ACC112 (cell line): ENCODE measurements at regions not wholly inside any gene's neighbourhood (a gene's known extent, or its start where the extent isn't known, plus 50 kb on each side); places are given as distances from the start of the nearest gene placed in this dataset.
"Not testable (repeated sequence)": the region's sequence is repeated elsewhere in the genome, so short reads cannot be mapped to it uniquely, and the experiment has no call there.

ENCODE experiments used
- H2AFZ ChIP-seq: fragments of 200-600 bp; sonication (generic); one replicate; pipeline ENCODE4 v1.6.0; 2017; ENCODE audit warnings: antibody characterized with exemption, low read length; ENCODE audit not compliant: unreplicated experiment
- H3K27ac ChIP-seq: fragments of 200-600 bp; sonication (generic); 2 replicates; pipeline ENCODE4 v1.5.1; 2014; ENCODE audit warnings: low read depth, mild to moderate bottlenecking, antibody characterized with exemption, low read length, moderate library complexity
- H3K27me3 ChIP-seq: fragments of 200-600 bp; sonication (generic); 2 replicates; pipeline ENCODE4 v1.6.1; 2014; ENCODE audit warnings: mild to moderate bottlenecking, antibody characterized with exemption, low read length, moderate library complexity, mixed read lengths; ENCODE audit not compliant: insufficient read depth
- H3K36me3 ChIP-seq: fragments of 200-600 bp; sonication (generic); 2 replicates; pipeline ENCODE4 v1.6.1; 2016; ENCODE audit warnings: mild to moderate bottlenecking, antibody characterized with exemption, low read length, moderate library complexity, mixed read lengths; ENCODE audit not compliant: insufficient read depth
- H3K4me1 ChIP-seq: fragments of 200-600 bp; sonication (generic); one replicate; pipeline ENCODE4 v1.6.1; 2016; ENCODE audit warnings: low read length, mixed read lengths; ENCODE audit not compliant: insufficient read depth, unreplicated experiment, control insufficient read depth
- H3K4me3 ChIP-seq: fragments of 200-600 bp; sonication (generic); 2 replicates; pipeline ENCODE4 v1.5.1; 2014; ENCODE audit warnings: mild to moderate bottlenecking, low read depth, low read length
- H3K79me2 ChIP-seq: fragments of 200-600 bp; sonication (generic); one replicate; pipeline ENCODE4 v1.6.0; 2016; ENCODE audit warnings: low read length; ENCODE audit not compliant: control insufficient read depth, unreplicated experiment, insufficient read depth

DNA sequence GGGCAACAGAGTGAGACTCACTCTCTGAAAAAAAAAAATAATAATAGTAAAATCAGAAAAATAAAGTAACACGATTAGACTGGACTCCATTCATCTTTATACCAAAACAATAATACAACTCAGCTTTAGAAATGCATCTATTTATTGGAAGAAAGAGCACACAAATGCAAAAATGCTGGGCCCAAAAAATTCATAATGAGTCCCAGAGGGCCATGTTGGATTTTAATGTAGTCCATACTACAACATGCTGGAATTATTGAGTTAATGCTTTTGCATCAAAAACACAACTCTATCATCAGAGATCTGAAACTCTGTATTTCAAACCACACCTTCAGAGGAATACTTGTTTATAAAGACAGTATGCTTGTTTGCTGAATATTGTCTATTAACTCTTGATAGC lies 1614.7 kb downstream of the STIM2 start:
- Histone ChIP-seq H3K4me3 (no peak overlapping the region), H3K27me3 (no peaks in the 10 kb centered on the region), H3K27ac (no peak overlapping the region), H3K36me3 (no peaks in the 10 kb centered on the region), H2AFZ (no peak overlapping the region), H3K4me1 (no peaks in the 10 kb centered on the region), H3K79me2 (no peaks in the 10 kb centered on the region)

DNA sequence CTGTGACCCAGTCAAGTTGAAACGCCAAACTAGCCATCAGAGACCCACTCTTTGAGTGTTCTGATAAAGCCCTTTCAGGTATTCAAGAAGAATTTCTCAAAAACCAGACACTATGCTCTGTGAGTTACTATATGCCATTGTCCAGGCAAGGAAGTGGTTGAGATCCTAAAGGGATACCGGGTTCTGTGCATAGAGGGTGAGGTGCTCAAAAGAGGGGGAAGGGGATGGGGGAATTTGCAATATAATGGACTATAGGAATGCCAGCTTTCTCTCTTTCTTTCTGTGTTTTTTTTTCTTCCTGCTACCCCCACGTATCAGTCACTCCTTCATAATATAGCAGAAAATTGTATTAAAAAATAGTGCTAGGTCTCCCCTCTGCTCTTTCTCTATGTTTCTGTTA lies 1619.0 kb downstream of the STIM2 start:
- no peaks in the 10 kb centered on the region for H3K4me1 ChIP-seq
- no peaks in the 10 kb centered on the region for H3K36me3 ChIP-seq
- no peaks in the 10 kb centered on the region for H3K27me3 ChIP-seq
- no peak overlapping the region for H2AFZ ChIP-seq
- no peak overlapping the region for H3K27ac ChIP-seq
- no peak overlapping the region for H3K4me3 ChIP-seq
- no peaks in the 10 kb centered on the region for H3K79me2 ChIP-seq

DNA sequence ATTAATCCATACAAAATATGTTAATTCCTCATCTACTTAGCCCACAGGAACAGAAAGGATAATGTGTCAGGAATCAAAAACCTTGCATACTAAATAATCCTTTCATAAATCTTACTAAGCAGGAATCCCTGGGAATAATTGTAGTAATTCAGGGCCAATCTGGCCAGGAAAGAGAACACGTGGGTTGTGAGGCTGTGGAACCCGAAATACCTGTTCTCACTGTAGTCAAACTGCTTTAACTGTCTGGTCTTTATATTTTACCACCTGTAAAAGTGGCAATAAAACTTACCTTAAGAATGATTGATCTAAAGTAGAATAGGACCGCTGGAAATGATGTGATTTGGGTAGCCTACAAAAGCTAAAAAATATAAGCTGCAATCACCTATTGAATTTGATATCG lies 1620.9 kb downstream of the STIM2 start:
- Histone ChIP-seq H3K4me1 (no peaks in the 10 kb centered on the region), H2AFZ (no peak overlapping the region), H3K27me3 (no peaks in the 10 kb centered on the region), H3K79me2 (no peaks in the 10 kb centered on the region), H3K27ac (no peak overlapping the region), H3K36me3 (no peaks in the 10 kb centered on the region), H3K4me3 (no peak overlapping the region)

DNA sequence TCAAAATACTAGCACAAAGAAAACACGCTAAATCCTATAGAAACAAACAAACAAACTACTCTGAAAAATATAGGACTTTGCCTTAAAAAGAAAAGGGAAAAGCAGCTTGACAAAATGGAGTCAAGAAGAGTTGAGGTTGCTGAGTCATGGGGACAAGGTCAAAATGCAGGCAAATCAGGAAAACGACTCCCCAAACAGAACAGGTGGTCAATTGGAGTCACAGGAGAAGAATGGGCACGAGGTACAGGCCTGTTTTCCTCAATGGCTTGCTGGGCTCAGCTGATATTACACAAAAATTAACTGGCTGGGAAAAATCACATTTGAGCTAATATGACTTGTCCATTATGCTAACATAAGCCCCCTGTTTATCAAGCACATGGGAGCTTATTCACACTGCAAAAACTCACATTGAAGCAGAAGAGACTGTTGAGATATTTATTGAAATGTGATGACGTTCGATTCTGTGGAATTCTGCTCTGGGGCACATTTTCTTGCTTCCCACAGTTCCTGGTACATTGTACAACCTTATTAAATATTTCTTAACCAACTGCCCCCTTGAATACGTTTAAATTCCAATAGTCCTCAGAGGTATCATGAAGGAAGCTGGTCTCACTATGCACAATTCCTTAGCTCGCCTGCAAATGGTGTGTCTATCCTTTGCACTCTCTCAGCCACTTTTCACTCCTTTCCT lies 1622.1 kb downstream of the STIM2 start:
- Histone ChIP-seq H3K36me3 (no peaks in the 10 kb centered on the region), H3K4me1 (no peaks in the 10 kb centered on the region), H3K79me2 (no peaks in the 10 kb centered on the region), H3K27me3 (no peaks in the 10 kb centered on the region), H3K4me3 (no peak overlapping the region), H3K27ac (no peak overlapping the region), H2AFZ (no peak overlapping the region)

DNA sequence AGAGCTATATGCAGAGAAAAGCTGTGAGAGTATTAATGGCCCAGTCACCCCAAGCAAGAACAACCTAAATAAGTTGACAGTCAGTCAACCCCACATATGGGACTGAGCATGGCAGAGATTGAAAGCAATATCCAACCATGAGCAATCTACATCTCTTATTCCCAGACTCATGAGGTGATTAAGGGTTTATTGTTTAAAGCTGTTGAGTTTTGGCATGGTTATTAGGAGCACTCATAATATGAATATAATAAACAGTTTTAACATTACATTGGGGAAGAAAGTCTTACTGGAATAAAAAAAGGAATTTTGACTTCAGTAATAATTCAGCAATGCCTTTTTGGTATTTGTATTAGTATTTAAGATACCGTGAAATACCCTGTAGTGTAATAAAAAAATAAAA lies 1627.4 kb downstream of the STIM2 start:
- no peak overlapping the region for H3K4me3 ChIP-seq

DNA sequence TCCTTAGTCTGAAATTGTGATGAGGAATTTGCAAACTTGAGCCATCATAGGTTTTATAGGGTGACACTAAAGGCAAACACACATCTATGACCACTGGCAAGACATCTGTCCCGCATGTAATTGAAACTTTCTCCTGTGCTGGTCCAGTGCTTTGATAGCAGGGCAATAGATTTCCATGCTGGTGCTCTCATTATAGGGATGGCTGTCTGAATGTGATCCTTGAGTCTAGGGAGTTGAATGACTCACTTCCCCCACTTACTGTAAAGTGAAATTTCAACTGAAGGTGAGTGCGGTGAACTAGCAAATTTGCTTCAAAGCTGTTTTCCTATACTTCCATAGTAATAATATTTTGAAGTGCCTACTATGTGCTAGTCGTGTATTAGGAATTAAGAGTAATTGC lies 1630.0 kb downstream of the STIM2 start:
- Histone ChIP-seq H3K79me2 (no peaks in the 10 kb centered on the region), H3K27ac (no peak overlapping the region), H3K36me3 (no peaks in the 10 kb centered on the region), H2AFZ (no peak overlapping the region), H3K4me3 (no peak overlapping the region), H3K4me1 (no peaks in the 10 kb centered on the region), H3K27me3 (no peaks in the 10 kb centered on the region)

More for the DNA sequence above, 1627.4 kb downstream of the STIM2 start:
- H3K4me1 ChIP-seq: no peaks in the 10 kb centered on the region
- H2AFZ ChIP-seq: no peak overlapping the region
- H3K27ac ChIP-seq: no peak overlapping the region
- no peaks in the 10 kb centered on the region for H3K79me2 ChIP-seq
- no peaks in the 10 kb centered on the region for H3K27me3 ChIP-seq
- H3K36me3 ChIP-seq: no peaks in the 10 kb centered on the region

DNA sequence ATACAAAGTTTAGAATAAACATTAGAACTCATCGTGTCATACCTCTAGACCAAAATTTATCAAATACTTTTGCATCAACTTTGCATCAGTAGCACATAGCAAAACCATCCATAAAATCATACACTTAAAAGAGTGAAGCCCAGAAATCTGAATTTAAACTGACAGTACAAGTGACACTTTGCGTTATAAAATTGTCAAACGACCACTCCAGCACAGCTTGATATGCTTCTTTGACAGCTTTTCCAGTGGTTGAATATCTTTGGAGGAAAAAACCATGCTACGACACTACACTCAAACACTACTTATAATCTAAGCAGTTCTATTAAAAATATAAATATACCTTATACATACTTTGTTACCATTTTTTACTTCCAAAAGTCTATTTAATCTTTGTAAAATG lies 1644.4 kb downstream of the STIM2 start:
- no peak overlapping the region for H3K4me3 ChIP-seq
- H3K36me3 ChIP-seq: no peaks in the 10 kb centered on the region
- no peak overlapping the region for H2AFZ ChIP-seq
- H3K27ac ChIP-seq: no peak overlapping the region
- no peaks in the 10 kb centered on the region for H3K27me3 ChIP-seq
- H3K79me2 ChIP-seq: no peaks in the 10 kb centered on the region
- peaks cover 6% of the 10 kb centered on the region for H3K4me1 ChIP-seq

DNA sequence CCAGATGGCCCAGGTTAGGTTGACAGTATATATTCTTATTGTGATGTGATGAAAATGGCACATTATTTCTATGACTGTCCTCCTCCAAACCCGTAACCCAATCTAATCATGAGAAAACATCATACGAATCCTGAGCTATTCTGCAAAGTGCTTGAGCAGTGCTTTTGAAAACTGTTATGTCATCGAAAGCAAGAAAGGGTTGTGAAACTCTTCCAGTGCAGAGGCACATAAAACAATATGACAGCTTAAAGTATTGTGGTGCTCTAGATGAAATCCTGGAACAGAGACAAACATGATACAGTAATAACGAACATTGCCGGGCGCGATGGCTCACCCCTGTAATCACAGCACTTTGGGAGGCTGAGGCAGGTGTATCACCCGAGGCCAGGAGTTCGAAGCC lies 1648.0 kb downstream of the STIM2 start:
- Histone ChIP-seq H3K27me3 (no peaks in the 10 kb centered on the region), H3K36me3 (no peaks in the 10 kb centered on the region), H3K4me3 (no peak overlapping the region), H2AFZ (no peak overlapping the region), H3K4me1 (no peaks in the 10 kb centered on the region), H3K27ac (no peak overlapping the region), H3K79me2 (no peaks in the 10 kb centered on the region)

DNA sequence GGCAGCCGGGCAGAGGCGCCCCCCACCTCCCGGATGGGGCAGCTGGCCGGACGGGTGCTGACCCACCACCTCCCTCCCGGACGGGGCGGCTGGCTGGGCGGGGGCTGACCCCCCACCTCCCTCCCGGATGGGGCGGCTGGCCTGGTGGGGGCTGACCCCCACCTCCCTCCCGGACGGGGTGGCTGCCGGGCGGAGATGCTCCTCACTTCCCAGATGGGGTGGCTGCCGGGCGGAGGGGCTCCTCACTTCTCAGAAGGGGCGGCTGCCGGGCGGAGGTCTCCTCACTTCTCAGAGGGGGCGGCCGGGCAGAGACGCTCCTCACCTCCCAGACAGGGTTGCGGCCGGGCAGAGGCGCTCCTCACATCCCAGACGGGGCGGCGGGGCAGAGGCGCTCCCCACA lies 1654.1 kb downstream of the STIM2 start:
- H3K4me1 ChIP-seq, H2AFZ ChIP-seq, H3K27ac ChIP-seq, H3K36me3 ChIP-seq, H3K79me2 ChIP-seq, H3K27me3 ChIP-seq, H3K4me3 ChIP-seq: not testable (repeated sequence)

DNA sequence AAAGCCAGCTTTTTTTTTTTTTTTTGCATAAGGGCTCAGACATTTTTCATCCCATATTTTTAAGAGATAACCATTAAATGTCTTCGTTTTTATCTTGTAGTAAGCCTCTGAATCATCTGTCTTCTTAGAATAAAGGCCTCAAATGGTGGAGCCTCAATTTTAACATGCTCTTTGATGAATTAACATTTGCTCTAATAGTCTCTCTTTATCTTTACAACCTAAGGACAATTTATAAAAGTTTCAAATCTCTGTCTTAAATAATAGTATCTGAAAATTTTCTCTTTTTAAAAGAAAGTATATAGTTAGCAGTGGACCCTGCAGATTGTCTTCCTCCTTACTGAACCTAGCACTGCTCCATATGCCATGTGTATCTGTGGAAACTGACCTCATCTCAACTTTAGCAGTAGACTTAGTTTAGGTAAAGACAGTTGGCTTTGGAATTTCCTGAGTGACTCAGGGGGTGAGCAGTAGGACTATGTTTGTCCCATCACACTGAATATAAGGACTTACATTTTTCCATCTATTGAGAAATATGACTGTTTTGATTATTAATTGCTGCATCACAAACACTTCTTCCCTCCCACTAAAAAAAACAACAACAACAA lies 1658.0 kb downstream of the STIM2 start:
- no peak overlapping the region for H3K4me3 ChIP-seq
- no peaks in the 10 kb centered on the region for H3K27me3 ChIP-seq
- no peaks in the 10 kb centered on the region for H3K36me3 ChIP-seq
- no peaks in the 10 kb centered on the region for H3K79me2 ChIP-seq
- peaks cover 8% of the 10 kb centered on the region for H3K4me1 ChIP-seq
- H2AFZ ChIP-seq: no peak overlapping the region
- no peak overlapping the region for H3K27ac ChIP-seq

DNA sequence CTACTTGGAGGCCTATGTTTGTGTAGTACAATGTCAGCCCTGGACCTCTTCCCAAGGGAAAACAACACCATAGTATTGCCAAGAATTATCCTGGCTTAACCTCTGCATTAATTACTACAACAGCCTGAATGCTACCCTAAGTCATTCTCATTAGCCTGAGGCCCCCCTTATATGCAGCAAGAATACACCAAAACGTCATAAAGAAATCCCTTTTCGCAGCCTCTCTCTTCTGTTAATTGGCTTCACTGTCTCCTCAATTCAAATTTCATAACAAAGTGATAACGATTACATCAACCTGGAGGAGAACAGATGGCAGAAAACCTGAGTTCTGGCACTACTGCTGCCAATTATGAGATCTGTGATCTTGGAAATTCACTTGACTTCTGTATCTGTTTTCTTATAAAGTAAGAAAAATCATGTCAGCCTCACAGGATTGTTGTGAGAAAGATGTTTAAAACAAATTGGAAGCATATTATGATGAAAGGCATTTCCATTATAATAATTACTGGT lies 1663.1 kb downstream of the STIM2 start:
- Histone ChIP-seq H3K27ac (no peak overlapping the region), H3K4me1 (peaks cover 5% of the 10 kb centered on the region), H3K4me3 (no peak overlapping the region), H3K27me3 (no peaks in the 10 kb centered on the region), H3K79me2 (no peaks in the 10 kb centered on the region), H2AFZ (no peak overlapping the region), H3K36me3 (no peaks in the 10 kb centered on the region)
